Adrenal gland (tissue), 5 donors: ENCODE measurements at regions not wholly inside any gene's neighbourhood (a gene's known extent, or its start where the extent isn't known, plus 50 kb on each side); places are given as distances from the start of the nearest gene placed in this dataset.

Experiments
- POLR2A ChIP-seq, 2 donors: fragments of 450-650 bp; IDR thresholded peaks; one replicate each; pipeline ENCODE4 v1.6.1; 2017; ENCODE audit warnings: antibody characterized with exemption in 2 of 2, mild to moderate bottlenecking in 2 of 2, moderate library complexity in 1 of 2
- TF ChIP-seq, protein P1 (sequence below), 6 experiments: fragments of 450-650 bp in 4 of 6; fragments of 200-600 bp in 2 of 6; sonication (generic) in 1 of 6; IDR thresholded peaks; 1 replicate in 5 of 6; 2 replicates in 1 of 6; pipeline versions ENCODE4 v1.5.1 to v1.8.0; 2016 to 2021; ENCODE audit warnings: antibody characterized with exemption in 6 of 6, mild to moderate bottlenecking in 2 of 6, moderate library complexity in 1 of 6
- donor health status: DM: no; HTN: no; CAD: no.

DNA sequence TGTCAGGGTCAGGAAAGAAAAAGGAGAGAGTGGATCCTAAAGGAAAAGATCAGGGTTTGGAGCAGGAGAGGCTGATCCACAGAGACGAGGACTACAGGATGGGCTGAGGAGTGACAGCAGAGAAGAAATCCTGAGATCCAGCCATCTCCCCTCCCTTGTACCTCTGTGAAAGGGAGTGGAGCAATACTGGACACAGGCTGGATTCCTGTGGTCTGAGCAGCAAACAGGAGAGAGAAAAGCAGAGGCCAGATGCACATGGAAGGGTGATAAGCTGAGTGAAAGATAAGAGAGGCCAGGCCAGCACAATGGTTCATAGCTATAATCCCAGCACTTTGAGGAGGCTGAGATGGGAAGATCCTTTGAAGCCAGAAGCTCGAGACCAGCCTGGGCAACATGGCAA is 472.1 kb upstream of the TSHZ3 start:
- TF ChIP-seq POLR2A (IDR thresholded peaks at IDR 0.05), result no peak
- TF ChIP-seq, protein P1, sequence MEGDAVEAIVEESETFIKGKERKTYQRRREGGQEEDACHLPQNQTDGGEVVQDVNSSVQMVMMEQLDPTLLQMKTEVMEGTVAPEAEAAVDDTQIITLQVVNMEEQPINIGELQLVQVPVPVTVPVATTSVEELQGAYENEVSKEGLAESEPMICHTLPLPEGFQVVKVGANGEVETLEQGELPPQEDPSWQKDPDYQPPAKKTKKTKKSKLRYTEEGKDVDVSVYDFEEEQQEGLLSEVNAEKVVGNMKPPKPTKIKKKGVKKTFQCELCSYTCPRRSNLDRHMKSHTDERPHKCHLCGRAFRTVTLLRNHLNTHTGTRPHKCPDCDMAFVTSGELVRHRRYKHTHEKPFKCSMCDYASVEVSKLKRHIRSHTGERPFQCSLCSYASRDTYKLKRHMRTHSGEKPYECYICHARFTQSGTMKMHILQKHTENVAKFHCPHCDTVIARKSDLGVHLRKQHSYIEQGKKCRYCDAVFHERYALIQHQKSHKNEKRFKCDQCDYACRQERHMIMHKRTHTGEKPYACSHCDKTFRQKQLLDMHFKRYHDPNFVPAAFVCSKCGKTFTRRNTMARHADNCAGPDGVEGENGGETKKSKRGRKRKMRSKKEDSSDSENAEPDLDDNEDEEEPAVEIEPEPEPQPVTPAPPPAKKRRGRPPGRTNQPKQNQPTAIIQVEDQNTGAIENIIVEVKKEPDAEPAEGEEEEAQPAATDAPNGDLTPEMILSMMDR (IDR thresholded peaks at IDR 0.05), result no peak
